Colonic mucosa (tissue), 4 donors: ENCODE measurements at regions not wholly inside any gene's neighbourhood (a gene's known extent, or its start where the extent isn't known, plus 50 kb on each side); places are given as distances from the start of the nearest gene placed in this dataset.

Experiments
- DNase-seq: peaks from one replicate; pipeline ENCODE4 v3.0.0-alpha.2; 2020
- H3K27ac ChIP-seq: fragments of 200-600 bp; one replicate; pipeline ENCODE4 v1.8.0; 2021
- H3K27me3 ChIP-seq: fragments of 200-600 bp; one replicate; pipeline ENCODE4 v1.8.0; 2021
- H3K36me3 ChIP-seq: fragments of 200-600 bp; one replicate; pipeline ENCODE4 v1.8.0; 2021
- H3K4me1 ChIP-seq: fragments of 200-600 bp; one replicate; pipeline ENCODE4 v1.8.0; 2021; ENCODE audit warnings: mild to moderate bottlenecking
- H3K4me3 ChIP-seq: fragments of 200-600 bp; one replicate; pipeline ENCODE4 v1.8.0; 2021
- H3K9ac ChIP-seq, 2 donors: one replicate each; pipeline ENCODE4 v1.7.0; 2013; ENCODE audit warnings: control low read depth in 2 of 2, low read depth in 2 of 2, low read length in 2 of 2
- H3K9me3 ChIP-seq: fragments of 200-600 bp; one replicate; pipeline ENCODE4 v1.8.0; 2021
- CTCF ChIP-seq: fragments of 200-600 bp; IDR thresholded peaks from one replicate; pipeline ENCODE4 v1.8.0; 2022; ENCODE audit warnings: antibody characterized with exemption, mild to moderate bottlenecking
- intact Hi-C: fragments of 100-400 bp; cut with DNase I; formaldehyde crosslinking; loops from one replicate; pipeline ENCODE4 v1.14.1; 2022
- donor health status: healthy.
- donor health status: DM: no; HTN: no; CAD: no.
- donor health status: DM: no; HTN: no; CAD: no.

- no peaks in the 10 kb centered on the region for H3K9me3 ChIP-seq
- no peaks in the 10 kb centered on the region for H3K27me3 ChIP-seq
- no peak for TF ChIP-seq CTCF
- no peaks in the 10 kb centered on the region for H3K36me3 ChIP-seq
- H3K27ac ChIP-seq, result no peak overlapping the region
- no peak for DNase-seq
- H3K4me1 ChIP-seq, result no peaks in the 10 kb centered on the region
- H3K9ac ChIP-seq, result no peak overlapping the region
- H3K4me3 ChIP-seq, result no peak overlapping the region
- intact Hi-C loops, result no loop called here
Observed at GRCh38 chr21:27681038-27681437, 714.1 kb upstream of the ADAMTS5 start.

GRCh38 chr21:27680181-27680580 is 713.3 kb upstream of the ADAMTS5 start:
- intact Hi-C loops, result no loop called here
- no peak overlapping the region for H3K9ac ChIP-seq
- TF ChIP-seq CTCF, result no peak
- no peak overlapping the region for H3K4me3 ChIP-seq
- no peaks in the 10 kb centered on the region for H3K9me3 ChIP-seq
- H3K27me3 ChIP-seq, result no peaks in the 10 kb centered on the region
- no peak overlapping the region for H3K27ac ChIP-seq
- no peak for DNase-seq
- no peaks in the 10 kb centered on the region for H3K36me3 ChIP-seq
- no peaks in the 10 kb centered on the region for H3K4me1 ChIP-seq

- Histone ChIP-seq H3K36me3 (no peaks in the 10 kb centered on the region), H3K4me3 (no peak overlapping the region), H3K9ac (no peak overlapping the region), H3K27me3 (no peaks in the 10 kb centered on the region), H3K9me3 (no peaks in the 10 kb centered on the region), H3K27ac (no peak overlapping the region), H3K4me1 (no peaks in the 10 kb centered on the region)
- DNase-seq, result no peak
- TF ChIP-seq CTCF, result no peak
- intact Hi-C loops, result no loop called here
Observed at GRCh38 chr21:27678511-27678910, 711.6 kb upstream of the ADAMTS5 start.

DNA sequence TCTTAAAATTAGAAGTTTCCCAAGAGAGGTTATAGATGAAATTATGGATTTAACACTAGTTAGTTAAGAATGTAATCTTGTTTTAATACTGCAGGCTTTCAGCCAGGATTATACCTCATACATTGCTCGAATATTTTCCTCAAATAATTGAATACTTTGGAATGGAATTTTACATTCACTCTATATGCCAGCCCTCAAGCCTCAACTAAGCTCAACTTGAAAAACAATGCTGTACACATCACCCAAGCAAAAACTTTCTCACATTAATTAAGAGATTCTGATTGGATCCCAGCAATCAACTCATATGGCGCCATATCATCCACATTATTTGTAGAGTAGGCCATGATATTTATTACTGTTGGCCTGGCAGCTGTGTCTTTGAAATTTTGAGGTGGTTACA is 710.7 kb upstream of the ADAMTS5 start:
- Histone ChIP-seq H3K9ac (no peak overlapping the region), H3K4me3 (no peak overlapping the region), H3K27me3 (no peaks in the 10 kb centered on the region), H3K4me1 (no peaks in the 10 kb centered on the region), H3K36me3 (no peaks in the 10 kb centered on the region), H3K9me3 (no peaks in the 10 kb centered on the region), H3K27ac (no peak overlapping the region)
- no peak for DNase-seq
- intact Hi-C loops, result no loop called here
- TF ChIP-seq CTCF, result no peak

- Histone ChIP-seq H3K9ac (no peak overlapping the region), H3K4me1 (no peaks in the 10 kb centered on the region), H3K36me3 (no peaks in the 10 kb centered on the region), H3K27me3 (no peaks in the 10 kb centered on the region), H3K4me3 (no peak overlapping the region), H3K9me3 (no peaks in the 10 kb centered on the region), H3K27ac (no peak overlapping the region)
- DNase-seq, result no peak
- TF ChIP-seq CTCF, result no peak
- intact Hi-C loops, result no loop called here
Observed at GRCh38 chr21:27675306-27675705, 708.4 kb upstream of the ADAMTS5 start.

DNA sequence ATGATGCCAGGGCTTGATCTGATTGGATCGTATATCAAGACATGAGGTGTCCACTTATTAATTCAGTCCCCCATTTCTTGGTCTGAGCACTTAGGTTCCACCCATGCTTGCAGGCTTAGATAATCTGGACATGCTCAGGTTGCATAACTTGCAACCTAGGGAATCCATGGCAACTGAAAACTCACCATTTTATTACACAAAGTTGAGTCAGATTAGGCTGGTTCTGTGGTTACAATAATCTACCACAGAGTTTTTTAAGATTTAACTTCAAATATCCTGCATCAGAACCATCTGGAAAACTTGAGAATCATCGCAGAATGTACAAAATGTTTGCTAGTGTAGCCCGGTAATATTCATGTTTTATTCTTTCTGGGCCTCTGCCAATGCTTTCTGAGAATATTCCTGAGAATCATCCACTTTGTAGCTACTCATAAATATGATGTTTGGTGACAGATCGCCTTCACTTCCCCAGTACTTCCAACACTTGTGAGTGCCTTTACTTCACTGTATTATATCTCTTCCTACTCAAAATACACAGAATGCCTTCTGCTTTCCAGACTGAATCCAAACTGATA is 707.2 kb upstream of the ADAMTS5 start:
- intact Hi-C loops, result no loop called here
- no peak overlapping the region for H3K4me3 ChIP-seq
- no peak for DNase-seq
- no peaks in the 10 kb centered on the region for H3K36me3 ChIP-seq
- H3K27ac ChIP-seq, result no peak overlapping the region
- no peaks in the 10 kb centered on the region for H3K27me3 ChIP-seq
- no peak overlapping the region for H3K9ac ChIP-seq
- no peak for TF ChIP-seq CTCF
- H3K4me1 ChIP-seq, result no peaks in the 10 kb centered on the region
- no peaks in the 10 kb centered on the region for H3K9me3 ChIP-seq
